Islet precursor cell (in vitro differentiated cells): ENCODE measurements at regions not wholly inside any gene's neighbourhood (a gene's known extent, or its start where the extent isn't known, plus 50 kb on each side); places are given as distances from the start of the nearest gene placed in this dataset.
"Not testable (repeated sequence)": the region's sequence is repeated elsewhere in the genome, so short reads cannot be mapped to it uniquely, and the experiment has no call there.

Experiments
- DNase-seq: peaks from one replicate; pipeline ENCODE4 v3.0.0-alpha.2; 2018

- DNase-seq: no peak
Measured at GRCh38 chr1:41978986-41979385, 60.3 kb upstream of the HIVEP3 start.

- DNase-seq: no peak
Measured at GRCh38 chr1:41977326-41977725, 58.6 kb upstream of the HIVEP3 start.

DNA sequence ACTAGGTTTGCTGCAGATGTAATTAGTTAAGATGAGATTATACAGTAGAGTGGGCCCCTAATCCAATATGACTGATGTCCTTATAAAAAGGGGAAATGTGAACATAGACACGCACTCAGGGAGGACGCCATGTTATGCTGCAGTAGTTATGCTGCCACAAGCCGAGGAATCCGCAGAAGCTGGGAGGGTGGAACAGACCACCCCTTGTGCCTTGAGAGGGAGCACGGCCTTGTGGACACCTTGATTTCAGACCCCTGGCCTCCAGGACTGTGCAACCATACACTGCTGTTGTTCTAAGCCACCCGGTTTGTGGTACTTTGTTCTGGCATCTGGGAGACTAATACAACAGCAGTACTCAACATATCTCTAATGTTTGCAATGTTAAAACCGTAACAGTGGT is 57.9 kb upstream of the HIVEP3 start:
- DNase-seq: no peak

DNA sequence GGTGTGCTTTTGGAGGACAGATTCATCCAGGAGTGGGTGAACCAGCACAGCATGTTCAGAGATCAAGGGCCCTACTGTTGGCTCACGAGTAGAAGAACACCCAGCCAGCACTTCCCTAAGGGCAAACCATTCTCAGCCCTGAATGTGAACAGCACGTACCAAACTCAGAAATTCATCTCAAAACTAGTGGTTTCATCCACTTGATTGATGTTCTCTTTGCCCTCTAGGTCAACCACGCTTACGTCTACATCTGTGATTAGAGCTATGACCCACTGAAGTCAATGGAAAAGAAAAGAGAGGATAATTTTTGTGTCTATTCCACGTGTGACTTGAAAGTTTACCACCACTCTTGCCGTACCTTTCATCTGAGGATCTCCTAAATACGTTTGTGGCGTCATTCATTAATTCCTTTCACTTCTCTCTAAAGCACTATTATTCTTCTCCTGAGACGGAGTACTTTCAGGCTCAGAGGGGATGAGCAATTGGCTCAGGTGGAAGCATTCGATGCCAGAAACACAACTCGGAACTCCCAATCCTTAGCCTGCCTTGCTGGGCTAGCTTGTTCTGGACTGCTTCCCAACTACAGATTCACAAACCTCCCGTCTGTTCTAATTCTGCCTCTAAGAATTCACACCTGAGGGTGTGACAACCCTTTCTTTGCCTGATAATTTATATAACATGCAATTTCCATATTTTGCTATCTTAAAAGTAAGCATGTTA is 57.3 kb upstream of the HIVEP3 start:
- no peak for DNase-seq

GRCh38 chr1:41975121-41975520 is 56.4 kb upstream of the HIVEP3 start:
- no peak for DNase-seq

- not testable (repeated sequence) for DNase-seq
Measured at GRCh38 chr1:41968557-41968956, 49.8 kb upstream of the HIVEP3 start.
